Endothelial cell of umbilical vein (primary cell): ENCODE measurements at regions not wholly inside any gene's neighbourhood (a gene's known extent, or its start where the extent isn't known, plus 50 kb on each side); places are given as distances from the start of the nearest gene placed in this dataset.
"Not testable (repeated sequence)": the region's sequence is repeated elsewhere in the genome, so short reads cannot be mapped to it uniquely, and the experiment has no call there.

Experiments used
- BruUV-seq: library from RNA; stranded (reverse); fragments of 400-500 nt; replicated peaks from 2 replicates; lab custom pipeline; 2021; lab: Mats Ljungman, UMichigan
- CTCF ChIA-PET: fragments of 300-600, 350-600 bp; sonication (Branson Sonifier 250); formaldehyde crosslinking; loops from one replicate; lab custom pipeline; 2021; ENCODE audit warnings: antibody characterized with exemption, inconsistent platforms; lab: Charles Lee
- POLR2A ChIA-PET: fragments of 300-600, 350-600 bp; sonication (Branson Sonifier 250); formaldehyde crosslinking; loops from one replicate; lab custom pipeline; 2021; ENCODE audit warnings: antibody characterized with exemption, inconsistent platforms; lab: Charles Lee
- DNase-seq: peaks from one replicate; pipeline ENCODE4 v3.0.0-alpha.2; 2011; ENCODE audit warnings: low read depth, low spot score
- FAIRE-seq: peaks from 2 replicates; lab custom pipeline; 2011; peaks lifted over from hg19 to GRCh38; lab: Jason Lieb, UNC
- H2AFZ ChIP-seq: 2 replicates; pipeline ENCODE4 v1.6.0; 2012; ENCODE audit warnings: low read depth, low read length, control low read depth, inconsistent platforms
- H3K27ac ChIP-seq: 2 replicates; pipeline ENCODE4 v1.5.1; 2011; ENCODE audit warnings: low read depth, mild to moderate bottlenecking, control low read depth, low read length, moderate library complexity; ENCODE audit not compliant: insufficient read depth
- H3K27me3 ChIP-seq, 2 experiments: 2 replicates each; pipeline versions ENCODE4 v1.6.0 to v1.6.1; 2011; ENCODE audit warnings: low read length in 2 of 2, mixed read lengths in 1 of 2; ENCODE audit not compliant: control insufficient read depth in 2 of 2, insufficient read depth in 2 of 2
- H3K36me3 ChIP-seq, 2 experiments: 2 replicates in 1 of 2; 3 replicates in 1 of 2; pipeline ENCODE4 v1.5.1; 2011; ENCODE audit warnings: low read length in 2 of 2, mild to moderate bottlenecking in 1 of 2, moderate library complexity in 1 of 2; ENCODE audit not compliant: control insufficient read depth in 2 of 2, insufficient read depth in 2 of 2; ENCODE audit errors: extremely low read depth in 1 of 2
- H3K4me1 ChIP-seq: 3 replicates; pipeline ENCODE4 v1.5.1; 2011; ENCODE audit warnings: mild to moderate bottlenecking, low read length; ENCODE audit not compliant: control insufficient read depth, insufficient read depth; ENCODE audit errors: extremely low read depth
- H3K4me2 ChIP-seq: 2 replicates; pipeline ENCODE4 v1.6.1; 2011; ENCODE audit warnings: low read length, control low read depth, mixed read lengths; ENCODE audit not compliant: insufficient read depth
- H3K4me3 ChIP-seq, 3 experiments: fragments of 200-600 bp in 1 of 3; sonication (generic), shearing (Covaris generic) in 1 of 3; replicated peaks in 1 of 3; 2 replicates each; pipeline ENCODE4 v1.5.1; 2011 to 2016; ENCODE audit warnings: control low read depth in 3 of 3, low read length in 3 of 3, mild to moderate bottlenecking in 2 of 3, inconsistent platforms in 1 of 3, low read depth in 1 of 3, moderate library complexity in 1 of 3; ENCODE audit not compliant: insufficient read depth in 1 of 3
- H3K79me2 ChIP-seq: 2 replicates; pipeline ENCODE4 v1.6.0; 2012; ENCODE audit warnings: low read length, inconsistent platforms; ENCODE audit not compliant: control insufficient read depth, insufficient read depth
- H3K9ac ChIP-seq: replicated peaks from 2 replicates; pipeline ENCODE3; 2011; ENCODE audit warnings: low read length, control low read depth; ENCODE audit not compliant: insufficient read depth; ENCODE audit errors: extremely low read depth
- H3K9me1 ChIP-seq: replicated peaks from 3 replicates; pipeline ENCODE4 v1.6.0; 2011; ENCODE audit warnings: mild to moderate bottlenecking, low read length; ENCODE audit not compliant: control insufficient read depth, insufficient read depth; ENCODE audit errors: extremely low read depth
- H3K9me3 ChIP-seq: replicated peaks from 2 replicates; pipeline ENCODE4 v1.5.1; 2012; ENCODE audit warnings: low read length, inconsistent platforms; ENCODE audit not compliant: control insufficient read depth, insufficient read depth
- H4K20me1 ChIP-seq: replicated peaks from 2 replicates; pipeline ENCODE3; 2011; ENCODE audit warnings: mild to moderate bottlenecking, low read length; ENCODE audit not compliant: control insufficient read depth, insufficient read depth; ENCODE audit errors: extremely low read depth
- EZH2 ChIP-seq: IDR thresholded peaks from 2 replicates; pipeline ENCODE4 v1.6.1; 2012; ENCODE audit warnings: borderline replicate concordance, low read depth, mild to moderate bottlenecking, moderate library complexity, low read length, inconsistent platforms; ENCODE audit not compliant: severe bottlenecking
- FOS ChIP-seq: IDR thresholded peaks from 2 replicates; pipeline ENCODE4 v1.6.1; 2011; ENCODE audit warnings: mild to moderate bottlenecking, low read length, moderate library complexity, borderline replicate concordance; ENCODE audit not compliant: insufficient read depth
- GATA2 ChIP-seq: IDR thresholded peaks from 2 replicates; pipeline ENCODE4 v1.7.0; 2011; ENCODE audit warnings: low read depth, mild to moderate bottlenecking, moderate library complexity, mixed read lengths, low read length; ENCODE audit not compliant: insufficient read length, insufficient read depth
- JUN ChIP-seq: IDR thresholded peaks from 2 replicates; pipeline ENCODE4 v1.6.1; 2011; ENCODE audit warnings: borderline replicate concordance, low read depth; ENCODE audit not compliant: insufficient read length, insufficient read depth
- MYC ChIP-seq: IDR thresholded peaks from one replicate; pipeline ENCODE4 v1.6.1; 2011; ENCODE audit warnings: mild to moderate bottlenecking, low read depth, low read length
- POLR2A ChIP-seq: IDR thresholded peaks from 2 replicates; pipeline ENCODE4 v1.6.1; 2012; ENCODE audit warnings: low read depth, mild to moderate bottlenecking, control low read depth, low read length
- POLR2AphosphoS5 ChIP-seq: IDR thresholded peaks from 2 replicates; pipeline ENCODE4 v1.6.1; 2012; ENCODE audit warnings: low read depth, mild to moderate bottlenecking, control low read depth, low read length, moderate library complexity; ENCODE audit not compliant: insufficient read depth
- dilution Hi-C: fragments of 300-500 bp; cut with MboI; formaldehyde crosslinking; loops from one replicate; pipeline ENCODE4 v1.15.0; 2019; ENCODE audit warnings: low sequenced_read_pairs; ENCODE audit not compliant: extremely low pct_ligation_motif_present
- intact Hi-C: fragments of 100-400 bp; cut with micrococcal nuclease; formaldehyde crosslinking; loops from one replicate; pipeline ENCODE4 v1.10.0; 2022
- TF ChIP-seq, protein P1 (sequence below): IDR thresholded peaks from 2 replicates; pipeline ENCODE4 v1.6.1; 2011; ENCODE audit not compliant: insufficient read depth, insufficient read length
- TF ChIP-seq, protein P2 (sequence below), 2 donors: IDR thresholded peaks; 1 replicate in 1 of 2; 2 replicates in 1 of 2; pipeline ENCODE4 v1.5.1; 2011; ENCODE audit warnings: low read length in 2 of 2, mild to moderate bottlenecking in 2 of 2, moderate library complexity in 2 of 2, control low read depth in 1 of 2, inconsistent platforms in 1 of 2, low read depth in 1 of 2; ENCODE audit not compliant: insufficient read depth in 1 of 2; ENCODE audit errors: extremely low read depth in 1 of 2

DNA sequence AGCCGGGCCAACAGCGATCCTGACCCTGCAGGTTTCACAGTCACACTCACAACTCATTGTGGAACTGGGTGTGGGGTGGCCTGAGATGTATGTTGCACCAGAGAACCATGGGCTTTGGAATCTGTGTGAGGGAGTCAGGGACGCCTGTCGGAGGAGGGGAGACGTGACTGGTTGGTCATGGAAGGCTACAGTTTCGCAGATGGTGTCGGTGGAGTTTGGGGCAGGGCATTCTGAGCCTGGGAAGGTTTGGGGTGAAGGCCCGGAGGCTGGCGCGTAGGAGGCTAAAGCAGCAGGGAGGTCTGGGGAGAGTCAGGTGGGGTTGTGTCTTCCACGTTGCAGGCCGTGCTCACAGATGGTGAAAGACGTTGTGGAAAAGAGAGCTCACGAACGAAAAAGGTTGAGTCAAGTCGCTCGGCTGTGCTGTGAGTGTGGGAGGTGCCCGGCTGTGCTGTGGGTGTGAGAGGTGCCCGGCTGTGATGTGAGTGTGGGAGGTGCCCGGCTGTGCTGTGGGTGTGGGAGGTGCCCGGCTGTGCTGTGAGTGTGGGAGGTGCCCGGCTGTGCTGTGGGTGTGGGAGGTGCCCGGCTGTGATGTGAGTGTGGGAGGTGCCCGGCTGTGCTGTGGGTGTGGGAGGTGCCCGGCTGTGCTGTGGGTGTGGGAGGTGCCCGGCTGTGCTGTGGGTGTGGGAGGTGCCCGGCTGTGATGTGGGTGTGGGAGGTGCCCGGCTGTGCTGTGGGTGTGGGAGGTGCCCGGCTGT lies 244.2 kb upstream of the B3GAT1 start:
- H3K36me3 ChIP-seq, H3K27ac ChIP-seq, intact Hi-C loops, H3K4me1 ChIP-seq, CTCF ChIA-PET, dilution Hi-C loops, H3K27me3 ChIP-seq, H3K79me2 ChIP-seq, H3K4me2 ChIP-seq, H3K9me1 ChIP-seq, H3K9me3 ChIP-seq, BruUV-seq, H4K20me1 ChIP-seq, DNase-seq, H3K4me3 ChIP-seq, FAIRE-seq, POLR2A ChIA-PET, H3K9ac ChIP-seq, H2AFZ ChIP-seq: not testable (repeated sequence)

DNA sequence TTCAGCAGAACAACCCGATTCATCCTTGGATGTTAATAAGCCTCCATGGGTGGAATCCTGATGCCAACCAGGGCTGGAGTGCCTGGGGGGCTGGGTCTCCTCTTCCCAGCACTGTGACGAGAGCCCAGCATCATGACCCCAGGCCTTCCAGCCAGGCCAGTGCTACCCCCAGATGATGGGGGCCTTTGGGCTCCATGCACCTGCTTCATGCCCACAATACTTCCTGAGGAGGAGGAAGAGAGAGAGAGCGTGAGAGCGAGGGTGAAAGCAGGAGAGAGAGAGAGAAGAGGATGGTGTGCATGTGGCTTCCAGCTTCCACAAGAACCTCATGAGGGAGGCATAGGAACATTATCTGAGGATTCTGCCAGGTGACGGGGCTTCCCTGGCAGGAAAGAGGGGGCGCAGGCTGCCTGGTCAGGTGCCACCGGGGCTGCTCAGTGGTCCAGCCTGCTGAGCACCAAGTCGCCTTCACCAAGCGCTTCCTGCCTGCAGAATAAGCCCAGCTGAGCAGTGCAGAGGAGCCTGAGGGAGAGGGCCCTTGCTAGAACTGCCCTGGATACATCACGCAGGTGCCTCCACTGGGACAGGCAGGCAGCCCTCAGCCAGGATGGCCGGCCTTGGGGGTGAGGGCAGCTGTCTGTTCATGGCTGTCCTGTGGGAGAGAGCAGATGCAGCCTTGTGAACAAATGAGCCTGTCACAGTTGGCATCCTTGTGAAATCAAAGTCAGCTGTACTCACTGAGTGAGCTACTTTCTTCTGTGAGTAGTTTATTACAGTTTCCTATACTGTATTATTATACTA lies 243.3 kb upstream of the B3GAT1 start:
- BruUV-seq = no TSS peak
- H3K4me1 ChIP-seq = no peaks in the 10 kb centered on the region
- ChIA-PET CTCF (no interaction called here), POLR2A (no interaction called here)
- FAIRE-seq (no peak), DNase-seq (no peak)
- no peak overlapping the region for H3K27ac ChIP-seq
- H3K4me2 ChIP-seq = no peak overlapping the region
- H3K27me3 ChIP-seq = no peaks in the 10 kb centered on the region
- dilution Hi-C loops = no loop called here
- TF ChIP-seq GATA2 = no peak
- TF ChIP-seq JUN = no peak
- no peak for TF ChIP-seq POLR2A
- TF ChIP-seq, protein P1, sequence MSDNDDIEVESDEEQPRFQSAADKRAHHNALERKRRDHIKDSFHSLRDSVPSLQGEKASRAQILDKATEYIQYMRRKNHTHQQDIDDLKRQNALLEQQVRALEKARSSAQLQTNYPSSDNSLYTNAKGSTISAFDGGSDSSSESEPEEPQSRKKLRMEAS = no peak
- TF ChIP-seq MYC = no peak
- TF ChIP-seq, protein P2, sequence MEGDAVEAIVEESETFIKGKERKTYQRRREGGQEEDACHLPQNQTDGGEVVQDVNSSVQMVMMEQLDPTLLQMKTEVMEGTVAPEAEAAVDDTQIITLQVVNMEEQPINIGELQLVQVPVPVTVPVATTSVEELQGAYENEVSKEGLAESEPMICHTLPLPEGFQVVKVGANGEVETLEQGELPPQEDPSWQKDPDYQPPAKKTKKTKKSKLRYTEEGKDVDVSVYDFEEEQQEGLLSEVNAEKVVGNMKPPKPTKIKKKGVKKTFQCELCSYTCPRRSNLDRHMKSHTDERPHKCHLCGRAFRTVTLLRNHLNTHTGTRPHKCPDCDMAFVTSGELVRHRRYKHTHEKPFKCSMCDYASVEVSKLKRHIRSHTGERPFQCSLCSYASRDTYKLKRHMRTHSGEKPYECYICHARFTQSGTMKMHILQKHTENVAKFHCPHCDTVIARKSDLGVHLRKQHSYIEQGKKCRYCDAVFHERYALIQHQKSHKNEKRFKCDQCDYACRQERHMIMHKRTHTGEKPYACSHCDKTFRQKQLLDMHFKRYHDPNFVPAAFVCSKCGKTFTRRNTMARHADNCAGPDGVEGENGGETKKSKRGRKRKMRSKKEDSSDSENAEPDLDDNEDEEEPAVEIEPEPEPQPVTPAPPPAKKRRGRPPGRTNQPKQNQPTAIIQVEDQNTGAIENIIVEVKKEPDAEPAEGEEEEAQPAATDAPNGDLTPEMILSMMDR (IDR thresholded peaks at IDR 0.05; ENCODE audit: extremely low read depth in 1 of 2, insufficient read depth in 1 of 2, low read depth in 1 of 2, low read length in 2 of 2) = no peak
- no peak for TF ChIP-seq FOS
- no peak for TF ChIP-seq POLR2AphosphoS5
- no peak for TF ChIP-seq EZH2
- no peaks in the 10 kb centered on the region for H3K9me1 ChIP-seq
- no peaks in the 10 kb centered on the region for H3K36me3 ChIP-seq
- H3K4me3 ChIP-seq = no peak overlapping the region
- no peaks in the 10 kb centered on the region for H4K20me1 ChIP-seq
- no peak overlapping the region for H2AFZ ChIP-seq
- no peaks in the 10 kb centered on the region for H3K79me2 ChIP-seq
- H3K9me3 ChIP-seq = peaks cover 3% of the 10 kb centered on the region
- H3K9ac ChIP-seq = no peak overlapping the region
- intact Hi-C loops = no loop called here
